Tibial artery (tissue), 4 donors: ENCODE measurements at regions not wholly inside any gene's neighbourhood (a gene's known extent, or its start where the extent isn't known, plus 50 kb on each side); places are given as distances from the start of the nearest gene placed in this dataset.

Experiments
- DNase-seq, 2 donors: peaks; one replicate each; pipeline ENCODE4 v3.0.0-alpha.2; 2019
- H3K27ac ChIP-seq, 2 donors: fragments of 200-600 bp; sonication (generic) in 1 of 2; 1 replicate in 1 of 2; 2 replicates in 1 of 2; pipeline ENCODE4 v1.5.1; 2018 to 2019; ENCODE audit warnings: mild to moderate bottlenecking in 1 of 2
- H3K27me3 ChIP-seq, 2 donors: fragments of 200-600 bp; sonication (generic) in 1 of 2; one replicate each; pipeline versions ENCODE4 v1.5.1 to v1.6.0; 2016 to 2019
- H3K36me3 ChIP-seq, 3 donors: fragments of 200-600 bp; sonication (generic) in 2 of 3; one replicate each; pipeline ENCODE4 v1.5.1; 2016 to 2019; ENCODE audit warnings: mild to moderate bottlenecking in 2 of 3
- H3K4me1 ChIP-seq, 4 donors: fragments of 200-600 bp; sonication (generic) in 2 of 4; 1 replicate in 3 of 4; 2 replicates in 1 of 4; pipeline ENCODE4 v1.5.1; 2016 to 2019
- H3K4me3 ChIP-seq, 2 donors: fragments of 200-600 bp; sonication (generic) in 1 of 2; 1 replicate in 1 of 2; 2 replicates in 1 of 2; pipeline ENCODE4 v1.5.1; 2018 to 2019; ENCODE audit warnings: mild to moderate bottlenecking in 2 of 2
- H3K9me3 ChIP-seq, 3 donors: fragments of 200-600 bp; sonication (generic) in 1 of 3; one replicate each; pipeline ENCODE4 v1.5.1; 2016 to 2019
- intact Hi-C: fragments of 100-400 bp; cut with DNase I; formaldehyde crosslinking; loops from one replicate; pipeline ENCODE4 v1.15.0; 2023; ENCODE audit warnings: low total_unique reads
- TF ChIP-seq, protein P1 (sequence below), 2 experiments: fragments of 200-600 bp in 1 of 2; fragments of 450-650 bp in 1 of 2; IDR thresholded peaks; one replicate each; pipeline ENCODE4 v1.5.1; 2017 to 2019; ENCODE audit warnings: antibody characterized with exemption in 2 of 2, mild to moderate bottlenecking in 1 of 2, moderate library complexity in 1 of 2

DNA sequence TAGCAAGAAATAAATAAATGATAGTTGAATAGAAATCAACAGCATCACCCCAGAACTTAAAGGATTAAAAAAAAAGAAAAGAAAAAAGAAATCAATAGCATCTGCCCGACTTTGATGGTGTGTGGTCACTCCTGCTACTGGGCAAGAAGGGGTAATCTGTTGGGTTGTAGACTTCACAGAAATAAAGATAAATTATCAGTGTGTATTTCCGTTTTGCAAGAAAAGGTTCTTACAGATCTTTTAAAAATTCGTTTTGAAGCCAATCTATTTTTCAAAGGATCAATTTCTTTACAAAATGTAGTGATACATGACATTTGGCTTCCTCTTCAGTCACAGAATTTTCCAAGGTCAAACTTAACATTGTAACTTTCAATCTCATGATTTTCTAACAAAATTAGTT, 448.9 kb upstream of the FAR2 start:
- Histone ChIP-seq H3K4me3 (no peak overlapping the region), H3K9me3 (peaks cover 0 to 4% (median 0%) of the 10 kb centered on the region in 3 donors), H3K36me3 (no peaks in the 10 kb centered on the region), H3K27ac (no peak overlapping the region), H3K27me3 (no peaks in the 10 kb centered on the region), H3K4me1 (no peaks in the 10 kb centered on the region)
- TF ChIP-seq, protein P1, sequence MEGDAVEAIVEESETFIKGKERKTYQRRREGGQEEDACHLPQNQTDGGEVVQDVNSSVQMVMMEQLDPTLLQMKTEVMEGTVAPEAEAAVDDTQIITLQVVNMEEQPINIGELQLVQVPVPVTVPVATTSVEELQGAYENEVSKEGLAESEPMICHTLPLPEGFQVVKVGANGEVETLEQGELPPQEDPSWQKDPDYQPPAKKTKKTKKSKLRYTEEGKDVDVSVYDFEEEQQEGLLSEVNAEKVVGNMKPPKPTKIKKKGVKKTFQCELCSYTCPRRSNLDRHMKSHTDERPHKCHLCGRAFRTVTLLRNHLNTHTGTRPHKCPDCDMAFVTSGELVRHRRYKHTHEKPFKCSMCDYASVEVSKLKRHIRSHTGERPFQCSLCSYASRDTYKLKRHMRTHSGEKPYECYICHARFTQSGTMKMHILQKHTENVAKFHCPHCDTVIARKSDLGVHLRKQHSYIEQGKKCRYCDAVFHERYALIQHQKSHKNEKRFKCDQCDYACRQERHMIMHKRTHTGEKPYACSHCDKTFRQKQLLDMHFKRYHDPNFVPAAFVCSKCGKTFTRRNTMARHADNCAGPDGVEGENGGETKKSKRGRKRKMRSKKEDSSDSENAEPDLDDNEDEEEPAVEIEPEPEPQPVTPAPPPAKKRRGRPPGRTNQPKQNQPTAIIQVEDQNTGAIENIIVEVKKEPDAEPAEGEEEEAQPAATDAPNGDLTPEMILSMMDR (IDR thresholded peaks at IDR 0.05) = no peak
- intact Hi-C loops = no loop called here
- no peak for DNase-seq

DNA sequence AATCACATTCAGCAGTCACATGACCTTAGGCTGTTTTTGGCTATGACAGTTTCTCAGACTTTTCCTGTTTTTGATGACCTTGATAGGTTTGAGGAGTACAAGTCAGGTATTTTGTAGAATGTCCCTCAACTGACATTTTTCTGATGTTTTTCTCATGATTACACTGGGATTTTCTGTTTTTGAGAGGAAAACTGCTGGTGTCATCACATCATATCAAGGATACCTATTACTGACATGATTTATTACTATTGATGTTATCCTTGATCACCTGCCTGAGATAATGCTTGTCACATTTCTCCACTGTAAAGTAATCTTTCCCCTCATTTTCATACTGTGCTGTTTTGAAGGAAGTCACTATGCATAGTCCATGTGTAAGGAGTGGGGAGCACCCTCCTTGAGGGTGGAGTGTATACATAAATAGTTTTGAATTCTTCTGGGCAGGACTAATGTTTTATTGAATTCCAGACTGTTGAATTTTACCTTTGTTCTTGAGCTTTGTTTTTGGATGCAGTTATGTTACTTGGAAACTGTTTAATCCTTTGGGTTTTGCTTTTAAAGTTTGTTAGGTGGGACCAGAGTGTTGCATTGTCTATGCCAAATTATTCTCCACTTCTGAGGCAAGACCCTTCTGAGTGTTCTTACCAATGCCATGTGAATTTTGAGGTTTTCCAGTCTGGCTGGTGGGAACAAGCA, 444.5 kb upstream of the FAR2 start:
- TF ChIP-seq, protein P1 (IDR thresholded peaks at IDR 0.05) = no peak
- Histone ChIP-seq H3K27ac (no peak overlapping the region), H3K4me1 (peaks cover 0 to 14% (median 3%) of the 10 kb centered on the region in 4 donors), H3K4me3 (no peak overlapping the region), H3K36me3 (no peaks in the 10 kb centered on the region), H3K27me3 (no peaks in the 10 kb centered on the region), H3K9me3 (peaks cover 0 to 4% (median 0%) of the 10 kb centered on the region in 3 donors)
- intact Hi-C loops = no loop called here
- DNase-seq = no peak

DNA sequence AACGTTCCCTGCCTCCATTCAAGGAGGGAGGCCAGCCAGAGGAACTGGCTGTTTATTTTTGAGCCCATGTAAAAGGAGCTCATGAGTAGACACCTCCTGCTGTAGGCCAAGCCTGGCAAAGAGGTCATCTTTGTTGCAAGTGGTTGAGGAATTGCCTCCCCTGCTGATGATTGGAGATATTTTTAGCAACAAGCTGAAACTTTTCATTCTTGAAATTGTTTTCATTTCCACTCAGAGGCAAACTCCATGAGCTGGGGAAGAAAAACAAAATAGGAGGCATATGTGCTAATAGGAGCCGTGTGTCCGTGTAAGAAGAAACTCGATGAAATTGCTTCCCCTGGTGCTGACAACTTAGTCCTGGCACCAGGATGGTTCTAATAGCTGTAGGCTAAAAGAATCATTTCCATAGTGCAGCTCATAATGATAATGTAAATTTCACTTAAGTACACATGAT, 440.1 kb upstream of the FAR2 start:
- DNase-seq = peak; percentile 43 to 65
- H3K4me3 ChIP-seq = no peak overlapping the region
- intact Hi-C loops = no loop called here

DNA sequence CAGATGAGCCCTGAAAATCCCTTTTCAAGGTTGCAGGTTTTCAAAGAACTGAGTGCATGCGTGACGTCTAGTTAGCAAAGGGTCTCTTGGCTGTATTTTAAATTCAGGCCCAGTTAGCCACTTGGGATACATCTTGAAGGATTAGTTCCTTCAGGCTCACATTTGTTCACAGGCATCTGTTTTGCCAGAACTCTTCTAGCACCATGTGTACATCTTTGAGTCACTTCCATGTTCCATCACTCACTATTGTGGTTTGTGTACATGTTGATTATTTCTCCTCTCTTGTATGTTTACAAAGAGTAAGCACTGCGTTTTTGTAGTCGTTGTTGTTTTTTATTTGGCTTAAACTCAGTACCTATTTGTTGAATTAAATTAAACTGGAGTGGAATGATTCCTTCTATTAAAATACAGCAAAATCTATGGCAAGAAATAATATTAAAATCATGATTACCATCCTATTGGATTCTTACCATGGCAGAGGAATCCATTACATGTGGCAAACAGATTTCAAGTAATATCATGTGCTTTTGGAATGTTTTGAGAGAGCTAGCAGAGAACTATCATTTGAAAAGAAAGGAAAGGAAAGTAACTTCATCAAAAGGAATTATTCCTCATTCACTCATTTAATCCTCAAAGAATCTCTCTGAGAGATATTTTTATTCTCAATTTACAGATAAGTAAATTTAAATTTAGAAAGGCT, 438.9 kb upstream of the FAR2 start:
- TF ChIP-seq, protein P1 (IDR thresholded peaks at IDR 0.05) = no peak
- no peaks in the 10 kb centered on the region for H3K36me3 ChIP-seq
- no peaks in the 10 kb centered on the region for H3K9me3 ChIP-seq
- intact Hi-C loops = no loop called here
- H3K4me1 ChIP-seq = peaks cover 0 to 19% (median 3%) of the 10 kb centered on the region in 4 donors
- no peak for DNase-seq
- H3K4me3 ChIP-seq = no peak overlapping the region
- no peak overlapping the region for H3K27ac ChIP-seq
- H3K27me3 ChIP-seq = no peaks in the 10 kb centered on the region

More for the DNA sequence above, 440.1 kb upstream of the FAR2 start:
- Histone ChIP-seq H3K4me1 (peaks cover 0 to 19% (median 3%) of the 10 kb centered on the region in 4 donors), H3K27ac (peak overlapping the region in 1 of 2 donors; percentile 2), H3K36me3 (no peaks in the 10 kb centered on the region), H3K9me3 (no peaks in the 10 kb centered on the region), H3K27me3 (no peaks in the 10 kb centered on the region)
- TF ChIP-seq, protein P1 (IDR thresholded peaks at IDR 0.05) = no peak

DNA sequence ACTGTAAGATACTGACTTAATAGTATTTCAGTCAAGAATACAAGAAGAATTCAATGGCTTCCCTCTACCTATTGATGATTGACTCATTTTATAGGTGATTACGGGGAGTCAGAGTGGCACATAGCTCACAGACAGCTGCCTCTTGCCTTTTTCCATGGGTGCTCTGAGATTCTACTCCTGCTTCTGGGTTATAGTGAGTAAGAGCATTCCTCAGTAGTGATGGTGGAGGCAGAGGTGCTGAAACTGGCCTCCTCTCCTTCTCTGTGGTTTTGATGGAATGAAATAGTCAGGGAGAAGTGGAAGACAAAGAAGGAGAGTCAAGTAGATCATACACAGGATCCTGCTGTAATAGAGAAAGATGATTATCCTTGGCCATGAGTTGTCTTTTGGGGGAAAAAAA, 438.2 kb upstream of the FAR2 start:
- no peak for DNase-seq
- intact Hi-C loops = no loop called here

More for the DNA sequence above, 438.2 kb upstream of the FAR2 start:
- no peaks in the 10 kb centered on the region for H3K27me3 ChIP-seq
- peaks cover 0 to 19% (median 3%) of the 10 kb centered on the region in 4 donors for H3K4me1 ChIP-seq
- H3K9me3 ChIP-seq = no peaks in the 10 kb centered on the region
- no peak overlapping the region for H3K4me3 ChIP-seq
- no peak overlapping the region for H3K27ac ChIP-seq
- TF ChIP-seq, protein P1 (IDR thresholded peaks at IDR 0.05) = no peak
- no peaks in the 10 kb centered on the region for H3K36me3 ChIP-seq
